H1 (cell line): ENCODE measurements at regions not wholly inside any gene's neighbourhood (a gene's known extent, or its start where the extent isn't known, plus 50 kb on each side); places are given as distances from the start of the nearest gene placed in this dataset.

Experiments
- CTCF ChIA-PET: fragments of 300-600 bp; sonication (Branson Sonifier 250); formaldehyde crosslinking; loops from one replicate; lab custom pipeline; 2021; ENCODE audit not compliant: partially characterized antibody; lab: Charles Lee
- POLR2A ChIA-PET: fragments of 300-600 bp; sonication (Branson Sonifier 250); formaldehyde crosslinking; loops from one replicate; lab custom pipeline; 2021; ENCODE audit warnings: inconsistent platforms; ENCODE audit not compliant: partially characterized antibody; lab: Charles Lee
- DNase-seq, 2 experiments: peaks; one replicate each; pipeline versions ENCODE4 v3.0.0 to v3.0.0-alpha.2; 2010 to 2022; ENCODE audit warnings: low spot score in 2 of 2, low read depth in 1 of 2, mixed read lengths in 1 of 2
- FAIRE-seq: peaks from 2 replicates; lab custom pipeline; 2011; peaks lifted over from hg19 to GRCh38; lab: Jason Lieb, UNC
- H2AFZ ChIP-seq: 2 replicates; pipeline ENCODE4 v1.8.1; 2012; ENCODE audit warnings: low read length, inconsistent platforms
- H2AK5ac ChIP-seq: 2 replicates; pipeline ENCODE4 v1.6.1; 2013; ENCODE audit warnings: low read depth, low read length
- H2BK120ac ChIP-seq: replicated peaks from 2 replicates; pipeline ENCODE3; 2013; ENCODE audit warnings: low read depth, low read length, inconsistent platforms
- H2BK12ac ChIP-seq: 2 replicates; pipeline ENCODE4 v1.6.1; 2013; ENCODE audit warnings: low read depth, low read length
- H2BK15ac ChIP-seq: 2 replicates; pipeline ENCODE4 v1.6.1; 2013; ENCODE audit warnings: low read length
- H2BK20ac ChIP-seq: 2 replicates; pipeline ENCODE4 v1.6.1; 2013; ENCODE audit warnings: low read length
- H2BK5ac ChIP-seq: 2 replicates; pipeline ENCODE4 v1.6.1; 2013; ENCODE audit warnings: low read depth, low read length
- H3K14ac ChIP-seq: 2 replicates; pipeline ENCODE4 v1.6.1; 2013; ENCODE audit warnings: inconsistent platforms; ENCODE audit not compliant: insufficient read length
- H3K18ac ChIP-seq: 2 replicates; pipeline ENCODE4 v1.6.1; 2013; ENCODE audit warnings: low read length; ENCODE audit errors: extremely low read depth
- H3K23ac ChIP-seq: 2 replicates; pipeline ENCODE4 v1.6.1; 2013; ENCODE audit warnings: inconsistent platforms; ENCODE audit not compliant: insufficient read length
- H3K23me2 ChIP-seq: 2 replicates; pipeline ENCODE4 v1.6.1; 2013; ENCODE audit warnings: low read depth, low read length
- H3K27ac ChIP-seq: 2 replicates; pipeline ENCODE4 v1.6.1; 2011; ENCODE audit warnings: low read depth, low read length, inconsistent platforms
- H3K27me3 ChIP-seq, 4 experiments: replicated peaks in 1 of 4; 1 replicate in 1 of 4; 2 replicates in 3 of 4; pipeline versions ENCODE4 v1.6.1 to v1.8.1; 2011 to 2013; ENCODE audit warnings: low read length in 3 of 4, mild to moderate bottlenecking in 3 of 4, inconsistent platforms in 2 of 4, mixed read lengths in 2 of 4, moderate library complexity in 1 of 4; ENCODE audit not compliant: control insufficient read depth in 3 of 4, insufficient read depth in 3 of 4; ENCODE audit errors: extremely low read depth in 1 of 4
- H3K36me3 ChIP-seq, 4 experiments: 2 replicates each; pipeline versions ENCODE4 v1.6.1 to v1.8.1; 2011 to 2013; ENCODE audit warnings: mild to moderate bottlenecking in 4 of 4, low read length in 3 of 4, moderate library complexity in 2 of 4, control low read depth in 1 of 4, inconsistent platforms in 1 of 4; ENCODE audit not compliant: insufficient read depth in 4 of 4, control insufficient read depth in 2 of 4
- H3K4ac ChIP-seq: replicated peaks from 2 replicates; pipeline ENCODE3; 2013; ENCODE audit warnings: low read length, low read depth, mixed read lengths, inconsistent platforms; ENCODE audit not compliant: insufficient read length
- H3K4me1 ChIP-seq, 4 experiments: replicated peaks in 1 of 4; 1 replicate in 1 of 4; 2 replicates in 3 of 4; pipeline versions ENCODE4 v1.6.1 to v1.8.1; 2011 to 2013; ENCODE audit warnings: low read length in 3 of 4, inconsistent platforms in 2 of 4, mixed read lengths in 1 of 4; ENCODE audit not compliant: insufficient read depth in 4 of 4, control insufficient read depth in 3 of 4
- H3K4me2 ChIP-seq, 2 experiments: 2 replicates each; pipeline versions ENCODE4 v1.6.1 to v1.8.1; 2011 to 2013; ENCODE audit warnings: low read depth in 2 of 2, low read length in 2 of 2, control low read depth in 1 of 2, inconsistent platforms in 1 of 2, mild to moderate bottlenecking in 1 of 2; ENCODE audit not compliant: insufficient read depth in 1 of 2
- H3K4me3 ChIP-seq, 4 experiments: fragments of 200-600, 300-600 bp in 1 of 4; sonication (generic), shearing (Covaris generic), sonication (Bioruptor Twin) in 1 of 4; 2 replicates each; pipeline versions ENCODE4 v1.5.1 to v1.8.1; 2011 to 2016; ENCODE audit warnings: low read length in 4 of 4, low read depth in 3 of 4, control low read depth in 2 of 4, inconsistent platforms in 2 of 4, mild to moderate bottlenecking in 2 of 4, mixed read lengths in 1 of 4, moderate library complexity in 1 of 4; ENCODE audit not compliant: insufficient read depth in 2 of 4; ENCODE audit errors: extremely low read depth in 1 of 4
- H3K56ac ChIP-seq: replicated peaks from 2 replicates; pipeline ENCODE3; 2013; ENCODE audit warnings: low read depth, mild to moderate bottlenecking, mixed read lengths, low read length, inconsistent platforms; ENCODE audit not compliant: insufficient read length
- H3K79me1 ChIP-seq: 2 replicates; pipeline ENCODE4 v1.6.1; 2013; ENCODE audit warnings: low read depth, low read length, control low read depth
- H3K79me2 ChIP-seq, 2 experiments: 2 replicates each; pipeline versions ENCODE4 v1.6.1 to v1.8.1; 2012 to 2013; ENCODE audit warnings: low read length in 2 of 2, mild to moderate bottlenecking in 2 of 2, inconsistent platforms in 1 of 2; ENCODE audit not compliant: insufficient read depth in 2 of 2, control insufficient read depth in 1 of 2
- H3K9ac ChIP-seq, 4 experiments: replicated peaks in 1 of 4; 1 replicate in 1 of 4; 2 replicates in 3 of 4; pipeline versions ENCODE4 v1.6.1 to v1.8.1; 2011 to 2013; ENCODE audit warnings: low read depth in 3 of 4, low read length in 3 of 4, control low read depth in 2 of 4, mild to moderate bottlenecking in 2 of 4, moderate library complexity in 2 of 4, inconsistent platforms in 1 of 4; ENCODE audit errors: extremely low read depth in 1 of 4
- H3K9me3 ChIP-seq, 2 experiments: 2 replicates each; pipeline versions ENCODE4 v1.6.1 to v1.8.1; 2012 to 2013; ENCODE audit warnings: mild to moderate bottlenecking in 2 of 2, moderate library complexity in 2 of 2, control low read depth in 1 of 2, inconsistent platforms in 1 of 2, low read depth in 1 of 2, low read length in 1 of 2, mixed read lengths in 1 of 2; ENCODE audit not compliant: insufficient read depth in 2 of 2
- H4K20me1 ChIP-seq, 2 experiments: replicated peaks in 1 of 2; 2 replicates each; pipeline versions ENCODE3 to v1.8.1; 2011 to 2013; ENCODE audit warnings: inconsistent platforms in 2 of 2, low read length in 2 of 2, mild to moderate bottlenecking in 1 of 2; ENCODE audit not compliant: insufficient read depth in 2 of 2, control insufficient read depth in 1 of 2
- H4K5ac ChIP-seq: 2 replicates; pipeline ENCODE4 v1.6.1; 2013; ENCODE audit warnings: low read length, low read depth, mixed read lengths, inconsistent platforms; ENCODE audit not compliant: insufficient read length
- H4K8ac ChIP-seq: 2 replicates; pipeline ENCODE4 v1.8.0; 2013; ENCODE audit warnings: mild to moderate bottlenecking, moderate library complexity, low read length, inconsistent platforms; ENCODE audit not compliant: insufficient read depth; ENCODE audit errors: extremely low read depth
- H4K91ac ChIP-seq: replicated peaks from 2 replicates; pipeline ENCODE3; 2013; ENCODE audit warnings: low read length, mixed read lengths, inconsistent platforms; ENCODE audit not compliant: insufficient read length
- MAFK ChIP-seq: IDR thresholded peaks from 2 replicates; pipeline ENCODE4 v1.6.1; 2012; ENCODE audit warnings: low read depth, mild to moderate bottlenecking, improper control_type of control experiment, low read length
- TF ChIP-seq, protein P1 (sequence below): fragments of 300-600 bp; sonication (generic); IDR thresholded peaks from 2 replicates; pipeline ENCODE4 v1.7.1; 2012; ENCODE audit warnings: low read length, moderate library complexity, mild to moderate bottlenecking, inconsistent platforms; ENCODE audit not compliant: insufficient replicate concordance

DNA sequence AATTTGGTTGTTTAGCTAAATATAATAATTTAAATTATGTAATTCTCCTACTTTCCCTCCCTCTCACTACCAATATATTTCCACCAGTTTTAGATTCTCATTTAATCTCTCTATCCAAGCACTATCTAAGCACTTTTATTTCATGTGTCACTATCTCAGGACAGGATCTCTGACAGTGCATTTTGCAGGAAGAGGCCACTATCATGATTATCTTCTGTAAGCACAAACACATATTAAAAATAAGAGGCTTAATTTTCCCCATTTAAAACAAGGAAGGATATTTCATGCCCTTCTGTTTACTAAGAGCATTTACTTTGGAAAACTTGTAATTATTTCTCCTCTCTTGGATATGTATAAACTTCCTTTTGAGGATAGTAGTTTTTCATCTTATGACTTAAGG lies 726.2 kb upstream of the ZNF804A start:
- peaks cover 0 to 1% (median 0%) of the 10 kb centered on the region in 4 experiments; a peak in 1 of 7 replicates for H3K27me3 ChIP-seq
- no peak overlapping the region for H2AK5ac ChIP-seq
- no peak overlapping the region for H2BK15ac ChIP-seq
- H3K79me2 ChIP-seq = no peaks in the 10 kb centered on the region
- no peak overlapping the region for H3K27ac ChIP-seq
- FAIRE-seq = no peak
- H3K36me3 ChIP-seq = no peaks in the 10 kb centered on the region
- no peak overlapping the region for H3K23ac ChIP-seq
- no peaks in the 10 kb centered on the region for H3K9me3 ChIP-seq
- no peak for DNase-seq
- no peak overlapping the region for H3K4ac ChIP-seq
- H2BK5ac ChIP-seq = no peak overlapping the region
- no peaks in the 10 kb centered on the region for H3K4me1 ChIP-seq
- no peak overlapping the region for H3K14ac ChIP-seq
- H3K23me2 ChIP-seq = no peaks in the 10 kb centered on the region
- POLR2A ChIA-PET = no interaction called here
- no peak overlapping the region for H2BK120ac ChIP-seq
- H2AFZ ChIP-seq = no peak overlapping the region
- no peak overlapping the region for H2BK20ac ChIP-seq
- H4K8ac ChIP-seq = no peak overlapping the region
- no peak overlapping the region for H3K56ac ChIP-seq
- no peak overlapping the region for H4K5ac ChIP-seq
- no peak overlapping the region for H3K18ac ChIP-seq
- no peak overlapping the region for H3K4me2 ChIP-seq
- no peaks in the 10 kb centered on the region for H3K79me1 ChIP-seq
- H4K91ac ChIP-seq = no peak overlapping the region
- no peak overlapping the region for H3K9ac ChIP-seq
- CTCF ChIA-PET = interaction anchor here (1.1 kb wide), 1 partner anchor 577 kb away, joined by 4 read pairs; no protein-coding TSS in a partner anchor
- H2BK12ac ChIP-seq = no peak overlapping the region
- H4K20me1 ChIP-seq = no peaks in the 10 kb centered on the region
- H3K4me3 ChIP-seq = no peak overlapping the region
- TF ChIP-seq, protein P1, sequence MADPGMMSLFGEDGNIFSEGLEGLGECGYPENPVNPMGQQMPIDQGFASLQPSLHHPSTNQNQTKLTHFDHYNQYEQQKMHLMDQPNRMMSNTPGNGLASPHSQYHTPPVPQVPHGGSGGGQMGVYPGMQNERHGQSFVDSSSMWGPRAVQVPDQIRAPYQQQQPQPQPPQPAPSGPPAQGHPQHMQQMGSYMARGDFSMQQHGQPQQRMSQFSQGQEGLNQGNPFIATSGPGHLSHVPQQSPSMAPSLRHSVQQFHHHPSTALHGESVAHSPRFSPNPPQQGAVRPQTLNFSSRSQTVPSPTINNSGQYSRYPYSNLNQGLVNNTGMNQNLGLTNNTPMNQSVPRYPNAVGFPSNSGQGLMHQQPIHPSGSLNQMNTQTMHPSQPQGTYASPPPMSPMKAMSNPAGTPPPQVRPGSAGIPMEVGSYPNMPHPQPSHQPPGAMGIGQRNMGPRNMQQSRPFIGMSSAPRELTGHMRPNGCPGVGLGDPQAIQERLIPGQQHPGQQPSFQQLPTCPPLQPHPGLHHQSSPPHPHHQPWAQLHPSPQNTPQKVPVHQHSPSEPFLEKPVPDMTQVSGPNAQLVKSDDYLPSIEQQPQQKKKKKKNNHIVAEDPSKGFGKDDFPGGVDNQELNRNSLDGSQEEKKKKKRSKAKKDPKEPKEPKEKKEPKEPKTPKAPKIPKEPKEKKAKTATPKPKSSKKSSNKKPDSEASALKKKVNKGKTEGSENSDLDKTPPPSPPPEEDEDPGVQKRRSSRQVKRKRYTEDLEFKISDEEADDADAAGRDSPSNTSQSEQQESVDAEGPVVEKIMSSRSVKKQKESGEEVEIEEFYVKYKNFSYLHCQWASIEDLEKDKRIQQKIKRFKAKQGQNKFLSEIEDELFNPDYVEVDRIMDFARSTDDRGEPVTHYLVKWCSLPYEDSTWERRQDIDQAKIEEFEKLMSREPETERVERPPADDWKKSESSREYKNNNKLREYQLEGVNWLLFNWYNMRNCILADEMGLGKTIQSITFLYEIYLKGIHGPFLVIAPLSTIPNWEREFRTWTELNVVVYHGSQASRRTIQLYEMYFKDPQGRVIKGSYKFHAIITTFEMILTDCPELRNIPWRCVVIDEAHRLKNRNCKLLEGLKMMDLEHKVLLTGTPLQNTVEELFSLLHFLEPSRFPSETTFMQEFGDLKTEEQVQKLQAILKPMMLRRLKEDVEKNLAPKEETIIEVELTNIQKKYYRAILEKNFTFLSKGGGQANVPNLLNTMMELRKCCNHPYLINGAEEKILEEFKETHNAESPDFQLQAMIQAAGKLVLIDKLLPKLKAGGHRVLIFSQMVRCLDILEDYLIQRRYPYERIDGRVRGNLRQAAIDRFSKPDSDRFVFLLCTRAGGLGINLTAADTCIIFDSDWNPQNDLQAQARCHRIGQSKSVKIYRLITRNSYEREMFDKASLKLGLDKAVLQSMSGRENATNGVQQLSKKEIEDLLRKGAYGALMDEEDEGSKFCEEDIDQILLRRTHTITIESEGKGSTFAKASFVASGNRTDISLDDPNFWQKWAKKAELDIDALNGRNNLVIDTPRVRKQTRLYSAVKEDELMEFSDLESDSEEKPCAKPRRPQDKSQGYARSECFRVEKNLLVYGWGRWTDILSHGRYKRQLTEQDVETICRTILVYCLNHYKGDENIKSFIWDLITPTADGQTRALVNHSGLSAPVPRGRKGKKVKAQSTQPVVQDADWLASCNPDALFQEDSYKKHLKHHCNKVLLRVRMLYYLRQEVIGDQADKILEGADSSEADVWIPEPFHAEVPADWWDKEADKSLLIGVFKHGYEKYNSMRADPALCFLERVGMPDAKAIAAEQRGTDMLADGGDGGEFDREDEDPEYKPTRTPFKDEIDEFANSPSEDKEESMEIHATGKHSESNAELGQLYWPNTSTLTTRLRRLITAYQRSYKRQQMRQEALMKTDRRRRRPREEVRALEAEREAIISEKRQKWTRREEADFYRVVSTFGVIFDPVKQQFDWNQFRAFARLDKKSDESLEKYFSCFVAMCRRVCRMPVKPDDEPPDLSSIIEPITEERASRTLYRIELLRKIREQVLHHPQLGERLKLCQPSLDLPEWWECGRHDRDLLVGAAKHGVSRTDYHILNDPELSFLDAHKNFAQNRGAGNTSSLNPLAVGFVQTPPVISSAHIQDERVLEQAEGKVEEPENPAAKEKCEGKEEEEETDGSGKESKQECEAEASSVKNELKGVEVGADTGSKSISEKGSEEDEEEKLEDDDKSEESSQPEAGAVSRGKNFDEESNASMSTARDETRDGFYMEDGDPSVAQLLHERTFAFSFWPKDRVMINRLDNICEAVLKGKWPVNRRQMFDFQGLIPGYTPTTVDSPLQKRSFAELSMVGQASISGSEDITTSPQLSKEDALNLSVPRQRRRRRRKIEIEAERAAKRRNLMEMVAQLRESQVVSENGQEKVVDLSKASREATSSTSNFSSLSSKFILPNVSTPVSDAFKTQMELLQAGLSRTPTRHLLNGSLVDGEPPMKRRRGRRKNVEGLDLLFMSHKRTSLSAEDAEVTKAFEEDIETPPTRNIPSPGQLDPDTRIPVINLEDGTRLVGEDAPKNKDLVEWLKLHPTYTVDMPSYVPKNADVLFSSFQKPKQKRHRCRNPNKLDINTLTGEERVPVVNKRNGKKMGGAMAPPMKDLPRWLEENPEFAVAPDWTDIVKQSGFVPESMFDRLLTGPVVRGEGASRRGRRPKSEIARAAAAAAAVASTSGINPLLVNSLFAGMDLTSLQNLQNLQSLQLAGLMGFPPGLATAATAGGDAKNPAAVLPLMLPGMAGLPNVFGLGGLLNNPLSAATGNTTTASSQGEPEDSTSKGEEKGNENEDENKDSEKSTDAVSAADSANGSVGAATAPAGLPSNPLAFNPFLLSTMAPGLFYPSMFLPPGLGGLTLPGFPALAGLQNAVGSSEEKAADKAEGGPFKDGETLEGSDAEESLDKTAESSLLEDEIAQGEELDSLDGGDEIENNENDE = no peak
- no peak for TF ChIP-seq MAFK
